ENCODE measurements at regions not wholly inside any gene's neighbourhood (a gene's known extent, or its start where the extent isn't known, plus 50 kb on each side); places are given as distances from the start of the nearest gene placed in this dataset.

DNA sequence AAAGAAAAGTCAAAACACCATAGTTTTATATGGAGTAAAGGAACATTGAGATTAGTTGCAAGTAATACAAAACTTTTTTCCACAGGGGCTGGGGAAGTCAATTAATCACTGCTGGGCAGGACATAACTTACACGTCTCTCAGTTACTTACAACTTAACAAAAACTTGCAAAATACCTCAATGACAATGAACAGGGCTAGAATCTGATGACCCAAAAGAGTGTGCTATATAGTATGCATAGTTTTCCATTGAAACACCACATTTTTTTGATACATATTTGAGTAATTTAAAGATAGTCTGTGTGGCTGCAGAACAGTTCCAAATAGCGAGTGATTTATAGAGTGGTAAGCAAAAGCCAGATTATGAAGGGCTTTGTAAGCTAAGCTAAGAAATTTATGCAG is 172.3 kb upstream of the TRPC5 start:
- no peak for ATAC-seq
- ChIA-PET CTCF (no interaction called here), POLR2A (ENCODE audit: unreplicated experiment) (no interaction called here)
- DNase-seq = no peak
- no peak overlapping the region for H3K9ac ChIP-seq (ENCODE audit: low read length)
- H3K4me3 ChIP-seq (ENCODE audit: low read length) = no peak overlapping the region
- H3K36me3 ChIP-seq (ENCODE audit: low read depth, low read length) = no peaks in the 10 kb centered on the region
- intact Hi-C loops (cut with micrococcal nuclease) = no loop called here
- no peaks in the 10 kb centered on the region for H3K79me2 ChIP-seq (ENCODE audit: low read length)
- TF ChIP-seq EZH2phosphoT487 (IDR thresholded peaks at IDR 0.05; ENCODE audit: borderline replicate concordance, low read length) (no peak), EZH2 (IDR thresholded peaks at IDR 0.05; ENCODE audit: low read length, unreplicated experiment) (no peak)
- TF ChIP-seq, protein P1, sequence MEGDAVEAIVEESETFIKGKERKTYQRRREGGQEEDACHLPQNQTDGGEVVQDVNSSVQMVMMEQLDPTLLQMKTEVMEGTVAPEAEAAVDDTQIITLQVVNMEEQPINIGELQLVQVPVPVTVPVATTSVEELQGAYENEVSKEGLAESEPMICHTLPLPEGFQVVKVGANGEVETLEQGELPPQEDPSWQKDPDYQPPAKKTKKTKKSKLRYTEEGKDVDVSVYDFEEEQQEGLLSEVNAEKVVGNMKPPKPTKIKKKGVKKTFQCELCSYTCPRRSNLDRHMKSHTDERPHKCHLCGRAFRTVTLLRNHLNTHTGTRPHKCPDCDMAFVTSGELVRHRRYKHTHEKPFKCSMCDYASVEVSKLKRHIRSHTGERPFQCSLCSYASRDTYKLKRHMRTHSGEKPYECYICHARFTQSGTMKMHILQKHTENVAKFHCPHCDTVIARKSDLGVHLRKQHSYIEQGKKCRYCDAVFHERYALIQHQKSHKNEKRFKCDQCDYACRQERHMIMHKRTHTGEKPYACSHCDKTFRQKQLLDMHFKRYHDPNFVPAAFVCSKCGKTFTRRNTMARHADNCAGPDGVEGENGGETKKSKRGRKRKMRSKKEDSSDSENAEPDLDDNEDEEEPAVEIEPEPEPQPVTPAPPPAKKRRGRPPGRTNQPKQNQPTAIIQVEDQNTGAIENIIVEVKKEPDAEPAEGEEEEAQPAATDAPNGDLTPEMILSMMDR (conservative IDR thresholded peaks at IDR 0.05; ENCODE audit: low read depth, low read length) = no peak
- no peak overlapping the region for H3K4me2 ChIP-seq (ENCODE audit: low read length)
- no peaks in the 10 kb centered on the region for H3K27me3 ChIP-seq (ENCODE audit: low read length)
- no peak overlapping the region for H3K27ac ChIP-seq (ENCODE audit: low read length)
- no peak overlapping the region for H2AFZ ChIP-seq (ENCODE audit: low read length)
- H4K20me1 ChIP-seq (ENCODE audit: low read length) = no peaks in the 10 kb centered on the region
- H3K9me2 ChIP-seq (replicated peaks; ENCODE audit: low read length) = no peaks in the 10 kb centered on the region
- no peaks in the 10 kb centered on the region for H3K4me1 ChIP-seq (ENCODE audit: insufficient read depth, low read length)
- no TSS peak for BruUV-seq (replicated peaks)
- H3F3A ChIP-seq (ENCODE audit: low read length, unreplicated experiment) = no peaks in the 10 kb centered on the region
- H3K9me3 ChIP-seq (ENCODE audit: low read length) = no peaks in the 10 kb centered on the region

DNA sequence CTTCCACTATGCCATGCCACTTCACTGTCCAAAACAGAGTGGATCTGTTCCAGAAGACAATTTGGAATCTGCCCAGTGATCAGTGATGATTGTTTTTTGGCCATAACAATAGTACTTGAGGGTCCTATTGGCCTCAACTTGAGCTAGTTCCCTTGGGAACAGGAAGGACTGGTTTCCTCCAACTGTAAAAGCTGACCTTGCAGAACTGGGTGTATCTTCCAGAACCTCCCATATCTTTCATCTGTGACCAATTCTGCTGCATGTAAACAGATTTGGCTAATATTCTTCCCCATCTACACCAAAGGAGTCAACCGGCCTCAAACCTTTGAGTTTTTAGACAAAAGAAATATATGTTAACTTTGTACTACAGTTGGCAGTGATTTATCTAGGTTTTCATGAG is 165.1 kb upstream of the TRPC5 start:
- POLR2A ChIA-PET (ENCODE audit: unreplicated experiment) = no interaction called here
- H3K79me2 ChIP-seq (ENCODE audit: low read length) = no peaks in the 10 kb centered on the region
- no peak for ATAC-seq
- no peak overlapping the region for H3K9ac ChIP-seq (ENCODE audit: low read length)
- no peaks in the 10 kb centered on the region for H3K4me1 ChIP-seq (ENCODE audit: insufficient read depth, low read length)
- no peaks in the 10 kb centered on the region for H3F3A ChIP-seq (ENCODE audit: low read length, unreplicated experiment)
- no peaks in the 10 kb centered on the region for H3K36me3 ChIP-seq (ENCODE audit: low read depth, low read length)
- CTCF ChIA-PET = no interaction called here
- no peaks in the 10 kb centered on the region for H4K20me1 ChIP-seq (ENCODE audit: low read length)
- no peaks in the 10 kb centered on the region for H3K9me2 ChIP-seq (replicated peaks; ENCODE audit: low read length)
- no peak overlapping the region for H3K4me3 ChIP-seq (ENCODE audit: low read length)
- DNase-seq = no peak
- no peak overlapping the region for H2AFZ ChIP-seq (ENCODE audit: low read length)
- H3K9me3 ChIP-seq (ENCODE audit: low read length) = no peaks in the 10 kb centered on the region; the same call in 1 of the 2 replicates
- no peak overlapping the region for H3K4me2 ChIP-seq (ENCODE audit: low read length)
- intact Hi-C loops (cut with micrococcal nuclease) = no loop called here
- no TSS peak for BruUV-seq (replicated peaks)
- no peaks in the 10 kb centered on the region for H3K27me3 ChIP-seq (ENCODE audit: low read length)
- TF ChIP-seq EZH2phosphoT487 (IDR thresholded peaks at IDR 0.05; ENCODE audit: borderline replicate concordance, low read length) (no peak), EZH2 (IDR thresholded peaks at IDR 0.05; ENCODE audit: low read length, unreplicated experiment) (no peak)
- TF ChIP-seq, protein P1 (conservative IDR thresholded peaks at IDR 0.05; ENCODE audit: low read depth, low read length) = no peak
- H3K27ac ChIP-seq (ENCODE audit: low read length) = no peak overlapping the region

DNA sequence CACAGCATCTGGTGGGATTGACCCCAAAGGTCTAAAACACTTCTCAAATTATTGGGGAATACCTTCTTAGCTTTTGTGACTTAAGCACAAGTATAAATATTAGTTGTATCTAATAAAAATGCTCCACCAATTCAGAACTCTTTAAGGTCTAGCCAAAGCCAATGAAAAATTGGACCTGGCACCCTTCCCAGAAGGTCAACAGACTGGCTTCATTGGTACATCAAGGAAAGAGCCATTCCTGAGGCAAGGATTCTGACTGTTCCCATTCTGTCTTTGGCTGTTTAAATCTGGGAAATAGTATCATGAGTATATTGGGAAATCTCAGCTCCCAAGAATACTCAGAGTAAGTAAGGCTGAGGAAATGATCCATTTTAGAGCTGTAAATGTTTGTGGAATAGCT is 153.0 kb upstream of the TRPC5 start:
- ChIA-PET CTCF (no interaction called here), POLR2A (ENCODE audit: unreplicated experiment) (no interaction called here)
- H3K4me1 ChIP-seq (ENCODE audit: insufficient read depth, low read length) = no peaks in the 10 kb centered on the region
- H3F3A ChIP-seq (ENCODE audit: low read length, unreplicated experiment) = no peaks in the 10 kb centered on the region
- H3K9ac ChIP-seq (ENCODE audit: low read length) = no peak overlapping the region
- H3K4me3 ChIP-seq (ENCODE audit: low read length) = no peak overlapping the region
- no peaks in the 10 kb centered on the region for H4K20me1 ChIP-seq (ENCODE audit: low read length)
- H3K9me2 ChIP-seq (replicated peaks; ENCODE audit: low read length) = no peaks in the 10 kb centered on the region
- ATAC-seq = no peak
- TF ChIP-seq EZH2 (IDR thresholded peaks at IDR 0.05; ENCODE audit: low read length, unreplicated experiment) (no peak), EZH2phosphoT487 (IDR thresholded peaks at IDR 0.05; ENCODE audit: borderline replicate concordance, low read length) (no peak)
- H3K4me2 ChIP-seq (ENCODE audit: low read length) = no peak overlapping the region
- H2AFZ ChIP-seq (ENCODE audit: low read length) = no peak overlapping the region
- H3K27ac ChIP-seq (ENCODE audit: low read length) = no peak overlapping the region
- no peaks in the 10 kb centered on the region for H3K27me3 ChIP-seq (ENCODE audit: low read length)
- BruUV-seq (replicated peaks) = no TSS peak
- no peaks in the 10 kb centered on the region for H3K9me3 ChIP-seq (ENCODE audit: low read length)
- no peaks in the 10 kb centered on the region for H3K79me2 ChIP-seq (ENCODE audit: low read length)
- no peak for DNase-seq
- H3K36me3 ChIP-seq (ENCODE audit: low read depth, low read length) = no peaks in the 10 kb centered on the region
- intact Hi-C loops (cut with micrococcal nuclease) = no loop called here

Data from PC-3 (cell line).